ENCODE measurements at regions not wholly inside any gene's neighbourhood (a gene's known extent, or its start where the extent isn't known, plus 50 kb on each side); places are given as distances from the start of the nearest gene placed in this dataset.

- no peak for DNase-seq (ENCODE audit: insufficient read length, low spot score)
- TF ChIP-seq CTCF (IDR thresholded peaks at IDR 0.05; ENCODE audit: insufficient read depth, missing control alignments): no peak
- no peak for FAIRE-seq
Measured at GRCh38 chr17:53006006-53006405, 816.7 kb upstream of the KIF2B start.

- DNase-seq (ENCODE audit: insufficient read length, low spot score) (no peak), FAIRE-seq (no peak)
Measured at GRCh38 chr17:53004902-53005301, 817.8 kb upstream of the KIF2B start.

GRCh38 chr17:52995881-52996280 lies 826.8 kb upstream of the KIF2B start:
- no peak for TF ChIP-seq CTCF (IDR thresholded peaks at IDR 0.05; ENCODE audit: insufficient read depth, missing control alignments)
- no peak for FAIRE-seq
- no peak for DNase-seq (ENCODE audit: insufficient read length, low spot score)

More at GRCh38 chr17:53004902-53005301, 817.8 kb upstream of the KIF2B start:
- no peak for TF ChIP-seq CTCF (IDR thresholded peaks at IDR 0.05; ENCODE audit: insufficient read depth, missing control alignments)

- no peak for TF ChIP-seq CTCF (IDR thresholded peaks at IDR 0.05; ENCODE audit: insufficient read depth, missing control alignments)
- FAIRE-seq (no peak), DNase-seq (ENCODE audit: insufficient read length, low spot score) (no peak)
Measured at GRCh38 chr17:52995147-52995546, 827.6 kb upstream of the KIF2B start.

- FAIRE-seq: no peak
Measured at GRCh38 chr17:52986056-52986662, 827.6 kb upstream of the CA10 start.

GRCh38 chr17:52982331-52982730 lies 823.8 kb upstream of the CA10 start:
- no peak for FAIRE-seq
- no peak for DNase-seq (ENCODE audit: insufficient read length, low spot score)
- no peak for TF ChIP-seq CTCF (IDR thresholded peaks at IDR 0.05; ENCODE audit: insufficient read depth, missing control alignments)

More at GRCh38 chr17:52986056-52986662, 827.6 kb upstream of the CA10 start:
- TF ChIP-seq CTCF (IDR thresholded peaks at IDR 0.05; ENCODE audit: insufficient read depth, missing control alignments): no peak
- DNase-seq (ENCODE audit: insufficient read length, low spot score): peak; percentile 15

- no peak for FAIRE-seq
- no peak for TF ChIP-seq CTCF (IDR thresholded peaks at IDR 0.05; ENCODE audit: insufficient read depth, missing control alignments)
- no peak for DNase-seq (ENCODE audit: insufficient read length, low spot score)
Measured at GRCh38 chr17:52979921-52980320, 821.4 kb upstream of the CA10 start.
